Activated naive CD4-positive, alpha-beta T cell (primary cell): ENCODE measurements at regions not wholly inside any gene's neighbourhood (a gene's known extent, or its start where the extent isn't known, plus 50 kb on each side); places are given as distances from the start of the nearest gene placed in this dataset.
"Not testable (repeated sequence)": the region's sequence is repeated elsewhere in the genome, so short reads cannot be mapped to it uniquely, and the experiment has no call there.

Experiments
- DNase-seq, 4 experiments: peaks; one replicate each; lab custom pipeline; 2025; lab: John Stamatoyannopoulos, UW

DNA sequence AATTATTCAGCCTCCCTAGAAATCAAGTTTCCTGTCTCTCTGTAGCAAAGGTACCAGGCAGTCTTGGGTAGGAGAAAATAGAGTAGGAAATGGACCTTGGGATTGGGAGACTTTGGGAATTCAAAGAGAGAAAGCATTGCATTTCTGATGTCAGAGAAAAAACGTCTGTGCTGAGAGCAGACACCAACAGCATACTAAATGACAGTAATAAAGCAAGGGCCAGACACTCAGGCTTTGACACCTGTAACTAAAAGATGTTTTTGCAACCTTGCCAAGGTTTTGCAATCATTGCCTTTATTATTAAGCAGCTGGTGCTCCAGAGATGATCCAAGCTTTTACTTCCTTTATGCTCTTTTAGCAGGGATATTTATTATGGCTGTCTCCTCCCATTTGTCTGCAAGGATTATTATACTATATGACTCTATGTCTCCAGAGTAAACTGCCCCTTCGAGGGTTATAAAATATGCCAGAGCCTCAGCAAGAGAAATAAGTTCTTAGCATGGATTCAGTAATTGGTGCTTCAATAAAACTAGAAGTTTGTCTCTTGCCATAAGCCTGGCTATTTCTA is 85.2 kb upstream of the GRAMD1B start:
- no peak for DNase-seq

DNA sequence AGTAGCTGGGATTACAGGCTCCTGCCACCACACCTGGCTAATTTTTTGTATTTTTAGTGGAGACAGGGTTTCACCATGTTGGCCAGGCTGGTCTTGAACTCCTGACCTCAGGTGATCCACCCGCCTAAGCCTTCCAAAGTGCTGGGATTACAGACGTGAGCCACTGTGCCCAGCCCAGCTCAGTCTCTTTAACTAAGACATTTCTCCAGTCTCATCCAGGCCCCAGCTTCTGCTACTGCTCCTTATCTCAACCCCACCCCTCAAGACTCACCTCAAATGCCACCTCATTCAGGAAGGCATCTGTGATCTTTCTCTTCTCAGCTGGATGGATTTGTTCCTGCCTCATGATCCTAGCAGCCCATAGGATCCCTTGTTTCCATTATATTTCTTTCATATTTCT is 85.9 kb upstream of the GRAMD1B start:
- not testable (repeated sequence) for DNase-seq

DNA sequence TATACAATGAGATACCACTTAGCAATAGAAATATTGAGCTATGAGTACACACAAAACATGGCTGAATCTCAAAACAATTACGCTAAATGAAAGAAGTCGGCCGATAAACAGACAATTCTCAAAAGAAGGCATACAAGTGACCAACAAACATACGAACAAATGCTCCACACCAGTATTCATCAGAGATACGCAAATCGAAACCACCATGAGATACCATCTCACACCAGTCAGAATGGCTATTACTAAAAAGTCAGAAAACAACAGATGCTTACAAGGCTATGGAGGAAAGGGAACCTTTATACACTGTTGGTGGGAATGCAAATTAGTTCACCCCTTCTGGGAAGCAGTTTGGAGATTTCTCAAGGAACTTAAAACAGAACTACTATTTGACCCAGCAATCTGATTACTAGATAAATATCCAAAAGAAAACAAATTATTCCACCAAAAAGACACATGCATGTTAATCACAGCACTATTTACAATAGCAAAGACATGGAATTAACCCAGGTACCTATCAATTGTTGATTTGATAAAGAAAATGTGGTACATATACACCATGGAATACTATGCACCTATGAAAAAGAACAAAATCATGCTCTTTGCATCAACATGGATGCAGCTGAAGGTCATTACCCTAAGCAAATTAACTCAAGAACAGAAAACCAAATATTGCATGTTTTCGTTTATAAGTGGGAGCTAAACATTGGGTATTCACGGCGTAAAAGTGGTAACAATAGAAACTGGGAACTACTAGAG is 90.9 kb upstream of the GRAMD1B start:
- DNase-seq = no peak

DNA sequence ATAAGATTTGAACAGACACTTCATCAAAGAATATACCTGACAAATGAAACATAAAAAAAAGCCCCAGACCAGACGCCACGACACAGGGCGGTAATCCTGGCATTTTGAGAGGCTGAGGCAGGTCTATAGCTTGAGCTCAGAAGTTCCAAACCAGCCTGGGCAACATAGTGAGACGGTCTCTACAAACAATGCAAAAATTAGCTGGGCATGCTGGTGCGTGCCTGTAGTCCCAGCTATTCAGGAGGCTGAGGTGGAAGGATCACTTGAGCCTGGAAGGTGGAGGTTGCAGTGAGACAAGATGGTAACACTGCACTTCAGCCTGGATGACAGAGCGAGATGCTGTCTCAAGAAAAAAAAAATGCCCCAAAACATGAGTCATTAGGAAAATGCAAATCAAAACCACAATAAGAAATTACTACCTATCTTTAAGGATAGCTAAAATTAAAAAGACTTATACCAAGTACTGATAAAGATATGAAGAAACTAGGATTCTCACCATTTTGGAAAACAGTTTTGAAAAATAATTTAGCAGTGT is 91.7 kb upstream of the GRAMD1B start:
- no peak for DNase-seq

DNA sequence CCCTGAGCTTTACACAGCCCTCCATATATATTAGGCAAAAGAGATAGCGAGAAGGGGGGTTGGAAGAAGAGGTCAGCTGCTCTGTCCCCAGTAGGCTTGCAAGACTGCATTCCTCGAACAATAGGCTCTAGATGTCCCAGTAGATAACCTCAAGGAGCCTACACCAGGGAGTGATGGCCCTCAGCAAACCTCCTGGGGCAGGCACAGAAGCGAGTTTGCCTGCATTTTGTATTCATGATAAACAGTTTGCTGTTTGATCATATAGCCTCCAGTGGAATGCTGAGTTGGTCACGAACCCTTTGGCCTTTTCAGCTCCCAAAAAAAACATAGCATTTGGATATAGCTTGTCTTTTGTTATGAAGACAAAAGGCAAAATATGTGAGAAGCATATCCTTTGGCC is 95.1 kb upstream of the GRAMD1B start:
- DNase-seq = no peak

DNA sequence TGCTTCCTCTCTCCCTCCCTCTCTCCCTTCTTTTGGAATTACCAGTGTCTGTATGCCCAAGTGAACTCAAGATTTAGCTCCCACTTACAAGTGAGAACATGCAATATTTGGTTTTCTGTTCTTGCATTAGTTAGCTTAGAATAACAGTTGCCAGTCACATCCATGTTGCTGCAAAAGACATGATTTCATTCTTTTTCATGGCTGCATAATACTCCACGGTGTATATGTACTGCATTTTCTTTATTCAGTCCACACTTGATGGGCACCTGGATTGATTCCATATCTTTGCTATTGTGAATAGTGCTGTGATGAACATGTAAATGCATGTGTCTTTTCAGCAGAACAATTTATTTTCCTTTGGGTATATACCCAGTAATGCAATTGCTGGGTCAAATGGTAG is 97.5 kb upstream of the GRAMD1B start:
- not testable (repeated sequence) for DNase-seq

DNA sequence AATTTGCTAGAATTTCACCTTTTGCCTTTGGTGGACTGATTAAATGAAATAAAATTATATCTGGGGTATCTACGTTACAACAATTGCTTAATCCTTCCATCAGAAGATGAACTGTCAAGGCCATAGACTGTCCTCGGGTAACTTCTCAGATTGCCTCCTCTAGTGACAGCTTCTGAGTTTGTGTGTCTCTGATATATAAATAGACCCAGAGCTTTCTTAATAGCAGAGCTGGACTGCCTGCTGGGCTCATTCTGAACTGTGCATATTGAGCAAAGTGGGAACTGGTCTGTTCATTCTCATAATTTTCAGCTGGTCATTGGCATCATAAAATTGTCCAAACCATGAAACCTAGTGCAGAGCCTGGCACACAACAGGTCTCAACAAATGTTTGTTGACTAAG is 99.1 kb upstream of the GRAMD1B start:
- DNase-seq = no peak

DNA sequence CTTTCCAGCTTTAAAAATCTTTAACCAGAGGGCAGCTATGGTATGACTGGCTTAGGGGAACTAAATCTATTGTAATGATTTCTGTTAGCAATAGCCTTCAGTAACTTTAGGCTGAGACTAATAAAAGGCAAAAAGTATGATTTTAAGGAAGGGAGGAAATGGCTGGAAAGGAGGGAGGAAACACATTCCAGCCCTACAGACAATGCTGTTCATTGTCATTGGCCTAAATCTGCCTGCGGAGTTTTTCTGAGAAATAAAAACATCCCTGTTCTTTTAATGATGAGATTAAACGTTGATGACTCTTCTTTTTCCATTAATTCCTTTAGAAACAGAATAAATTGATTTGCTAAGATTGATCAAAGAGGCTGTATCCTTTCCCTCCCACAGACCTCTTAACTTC is 99.6 kb upstream of the GRAMD1B start:
- no peak for DNase-seq

DNA sequence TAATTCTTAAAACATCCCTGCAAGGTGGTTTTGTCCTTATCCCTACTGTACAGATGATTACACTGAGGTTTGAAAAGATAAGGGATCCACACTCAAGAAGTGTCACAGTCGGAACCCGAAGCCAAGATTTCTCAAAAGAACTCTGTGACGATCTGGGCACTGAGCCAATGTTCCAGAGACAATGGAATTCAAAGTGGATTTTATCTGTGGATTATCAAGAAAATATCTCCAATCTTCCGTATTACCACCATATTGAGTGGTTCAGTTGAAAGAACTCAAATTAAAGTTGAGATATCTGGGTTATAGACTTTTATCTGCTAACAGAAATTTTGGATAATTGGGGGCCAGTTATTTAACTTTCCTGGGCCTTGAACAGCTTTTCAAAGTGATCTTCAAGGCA is 100.0 kb upstream of the GRAMD1B start:
- DNase-seq = no peak

DNA sequence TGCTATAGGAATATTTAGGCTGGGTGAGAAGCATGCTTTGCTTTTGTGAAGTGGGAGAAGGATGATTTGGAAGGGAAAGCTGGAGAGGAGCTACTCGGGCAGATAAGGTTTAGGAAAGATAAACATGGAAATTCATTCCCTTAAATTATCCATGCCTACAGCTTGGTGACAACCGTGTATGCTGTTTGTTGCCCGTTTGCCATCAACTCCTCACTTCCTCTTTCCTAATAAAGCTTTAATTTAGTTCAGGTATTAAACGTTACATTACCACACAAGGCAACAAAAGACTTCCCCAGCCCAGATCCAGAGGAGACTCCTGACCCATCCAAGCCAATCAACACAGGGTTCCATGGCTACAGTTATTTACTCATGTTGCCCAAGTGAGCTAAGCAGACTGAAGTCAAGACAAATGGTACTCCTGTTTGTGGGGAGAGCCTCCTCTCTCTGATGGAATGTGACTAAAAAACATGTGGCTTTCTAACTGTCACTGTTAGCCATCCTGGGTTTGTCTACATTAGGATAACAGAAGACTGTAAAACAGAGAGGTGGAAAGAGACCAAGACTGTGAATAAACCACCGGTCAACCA is 101.7 kb upstream of the GRAMD1B start:
- DNase-seq = no peak

DNA sequence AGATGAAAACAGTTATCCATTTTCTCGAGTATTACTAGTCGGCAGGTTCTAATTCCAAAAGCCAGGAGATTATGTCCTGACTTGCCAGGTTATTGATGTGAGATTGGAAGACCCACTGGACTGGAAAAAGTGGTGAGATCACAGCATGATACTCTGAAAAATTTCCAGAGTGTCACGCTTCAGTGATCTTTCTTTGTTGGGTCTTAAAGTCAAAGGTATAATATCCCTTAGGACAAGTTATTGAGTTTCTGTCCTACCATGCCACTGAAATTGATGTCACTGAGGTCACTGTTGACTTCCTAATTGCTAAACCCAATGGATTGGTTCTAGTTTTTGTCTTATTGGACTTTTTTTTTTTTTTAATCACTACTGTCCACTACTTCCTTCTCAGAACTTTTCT is 104.5 kb upstream of the GRAMD1B start:
- DNase-seq = no peak

DNA sequence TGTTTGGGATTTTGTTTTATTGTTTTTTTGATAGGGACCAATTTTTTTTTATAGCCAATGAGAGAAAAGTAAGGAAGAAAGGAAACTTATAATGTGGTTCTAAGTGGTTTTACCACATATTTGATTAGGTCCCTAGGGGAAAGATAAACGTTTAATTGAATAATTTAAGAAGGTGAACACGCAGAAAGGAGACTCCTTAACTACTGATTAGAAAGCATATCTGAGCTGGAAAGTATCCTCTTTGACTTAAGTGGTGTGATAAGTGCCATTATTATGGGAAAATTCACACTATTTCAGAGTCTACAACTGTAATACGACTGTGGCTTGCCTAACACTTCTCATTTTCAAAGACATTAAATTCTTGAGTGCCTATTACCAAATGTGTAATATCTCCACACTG is 106.5 kb upstream of the GRAMD1B start:
- DNase-seq = no peak

DNA sequence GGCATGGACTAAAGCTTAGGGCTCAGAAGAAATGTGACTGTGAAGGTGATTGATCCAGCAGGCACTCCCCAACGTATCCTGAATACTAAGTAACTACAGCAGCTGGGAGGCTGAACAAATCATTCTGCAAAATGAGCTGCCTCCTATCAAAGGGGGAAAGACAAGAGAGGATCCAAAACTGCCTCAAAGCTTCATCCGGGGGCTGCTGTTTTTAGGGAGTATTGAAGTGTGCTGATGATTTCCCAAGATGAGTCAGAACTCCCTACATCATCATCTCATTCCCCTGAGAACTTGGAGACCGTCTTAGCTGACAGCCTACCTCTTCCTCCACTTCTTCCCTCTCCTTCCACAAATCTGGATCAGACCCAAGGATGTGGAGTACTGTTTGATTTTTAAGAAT is 108.4 kb upstream of the GRAMD1B start:
- no peak for DNase-seq

DNA sequence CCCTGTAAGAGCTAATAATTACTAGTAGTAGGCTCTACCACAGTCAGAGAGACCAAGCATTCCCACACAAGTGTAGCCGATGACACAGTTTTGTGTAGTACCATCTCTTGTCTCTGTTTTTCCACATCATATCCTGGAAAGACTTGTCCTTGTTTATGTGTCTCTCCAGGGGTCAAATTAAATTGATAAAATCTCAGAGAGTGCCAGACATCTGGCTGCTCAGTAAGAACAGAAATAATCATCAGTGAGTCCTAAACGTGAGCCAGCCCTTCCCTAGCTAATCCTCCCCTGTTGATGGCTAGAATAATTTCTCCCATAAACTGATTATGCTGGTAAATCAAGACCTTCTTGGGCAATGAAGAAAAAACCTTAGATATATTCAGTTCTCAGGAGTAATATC is 111.4 kb upstream of the GRAMD1B start:
- no peak for DNase-seq

DNA sequence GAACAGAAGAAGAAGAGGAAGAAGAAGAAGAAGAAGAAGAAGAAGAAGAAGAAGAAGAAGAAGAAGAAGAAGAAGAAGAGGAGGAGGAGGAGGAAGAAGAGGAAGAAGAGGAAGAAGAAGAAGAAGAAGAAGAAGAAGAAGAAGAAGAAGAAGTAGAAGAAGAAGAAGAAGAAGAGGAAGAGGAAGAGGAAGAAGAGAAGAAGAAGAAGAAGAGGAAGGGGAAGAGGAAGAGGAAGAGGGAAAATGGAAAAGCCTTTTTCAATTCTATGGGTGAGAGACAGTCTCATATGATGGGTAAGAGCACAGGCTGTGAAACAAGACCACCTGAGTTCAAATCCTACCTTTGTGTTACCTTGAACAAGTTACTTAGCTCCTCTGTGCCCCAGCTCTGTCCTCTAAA is 111.9 kb upstream of the GRAMD1B start:
- DNase-seq = not testable (repeated sequence)

DNA sequence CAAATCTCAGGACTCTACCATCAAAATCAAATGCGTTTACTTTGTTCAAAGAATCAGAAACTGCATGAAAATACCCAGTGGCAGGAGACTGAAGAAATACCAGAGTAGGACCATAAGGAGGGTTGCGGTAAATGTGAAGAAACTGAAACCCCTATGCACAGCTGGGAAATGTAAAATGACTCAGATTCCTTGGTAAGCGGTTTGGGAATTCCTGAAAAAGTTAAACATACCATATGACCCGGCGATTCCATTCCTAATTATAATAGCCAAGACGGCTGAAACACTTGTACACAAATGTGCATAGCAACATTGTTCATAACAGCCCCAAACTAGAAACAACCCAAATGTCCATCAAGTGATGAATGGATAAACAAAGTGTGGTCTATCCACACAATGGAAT is 114.1 kb upstream of the GRAMD1B start:
- DNase-seq = no peak

DNA sequence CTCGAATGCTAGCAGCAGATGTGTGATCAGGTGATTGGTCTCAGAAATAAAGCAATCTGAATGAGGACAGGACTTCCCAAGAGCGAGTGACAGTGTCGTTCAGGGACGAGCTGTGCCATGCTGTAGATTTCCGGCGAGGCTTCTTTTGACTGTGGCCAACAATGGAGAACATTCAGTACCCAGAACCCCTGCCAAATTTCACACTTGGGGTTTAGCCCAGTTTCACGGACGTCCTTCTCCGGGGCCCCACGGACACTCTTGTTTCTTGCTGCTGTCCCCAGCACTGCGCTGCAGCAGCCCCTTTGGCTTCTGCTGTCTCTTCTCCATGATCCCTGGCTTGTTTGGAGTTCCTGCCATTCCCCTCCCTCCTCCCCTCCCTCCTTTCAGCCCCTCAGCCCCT is 115.1 kb upstream of the GRAMD1B start:
- DNase-seq = no peak

DNA sequence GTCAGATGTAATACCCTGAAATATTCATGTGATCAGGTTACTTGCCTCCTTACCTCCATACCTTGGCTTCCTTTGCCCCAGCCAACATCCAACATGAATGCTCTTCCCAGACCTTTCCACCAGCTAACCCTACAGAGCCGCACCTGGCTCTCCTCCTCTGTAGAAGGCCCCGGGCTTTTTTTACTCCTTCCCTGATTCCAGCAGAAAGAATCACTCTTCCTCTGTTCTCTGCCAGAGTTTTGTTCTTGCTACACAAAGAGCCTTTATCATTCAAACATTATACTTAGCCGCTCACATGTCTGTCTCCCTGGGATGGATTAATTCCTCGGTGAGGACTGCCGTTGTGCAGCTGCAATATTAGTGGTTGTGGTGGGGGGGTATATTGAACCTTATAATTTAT is 116.8 kb upstream of the GRAMD1B start:
- DNase-seq = no peak

DNA sequence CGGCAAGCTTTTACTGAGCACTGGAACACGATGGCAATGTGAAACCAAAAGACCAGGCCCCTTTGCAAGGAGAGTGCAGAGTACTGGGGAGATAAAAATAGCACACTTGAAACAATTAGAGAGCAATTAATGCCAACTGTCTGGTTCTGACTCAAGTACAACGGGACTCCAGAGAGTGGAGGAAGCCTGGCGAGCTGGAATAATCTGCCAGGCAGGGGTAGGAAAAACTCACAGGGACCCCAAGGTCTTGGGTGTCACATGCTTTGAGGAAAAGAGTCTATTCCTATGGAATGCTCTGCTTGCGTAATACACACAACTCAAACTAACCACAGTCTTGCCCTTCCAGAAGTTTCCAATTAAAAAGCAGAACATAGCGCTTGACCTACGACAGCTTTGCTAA is 113.0 kb upstream of the CLMP start:
- DNase-seq = no peak

DNA sequence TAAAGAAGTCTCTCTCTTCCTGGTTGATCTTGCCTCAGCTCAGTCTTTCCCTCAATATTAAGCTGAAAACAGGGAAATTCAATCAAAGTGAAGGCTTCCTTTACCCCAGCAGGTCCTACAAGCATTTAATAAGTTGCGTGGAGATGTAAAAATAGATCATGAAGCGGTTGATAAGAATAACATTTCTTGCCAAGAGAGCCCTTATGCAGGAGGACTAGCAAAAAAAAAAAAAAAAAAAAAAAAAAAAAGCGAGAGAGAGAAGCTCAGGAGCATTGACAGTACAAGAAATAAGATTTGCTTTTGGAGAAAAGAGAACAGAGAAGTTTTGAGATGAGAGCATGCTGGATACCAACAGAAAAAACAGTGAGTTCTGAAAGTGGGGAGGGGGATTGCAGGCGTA is 112.2 kb upstream of the CLMP start:
- DNase-seq = no peak

DNA sequence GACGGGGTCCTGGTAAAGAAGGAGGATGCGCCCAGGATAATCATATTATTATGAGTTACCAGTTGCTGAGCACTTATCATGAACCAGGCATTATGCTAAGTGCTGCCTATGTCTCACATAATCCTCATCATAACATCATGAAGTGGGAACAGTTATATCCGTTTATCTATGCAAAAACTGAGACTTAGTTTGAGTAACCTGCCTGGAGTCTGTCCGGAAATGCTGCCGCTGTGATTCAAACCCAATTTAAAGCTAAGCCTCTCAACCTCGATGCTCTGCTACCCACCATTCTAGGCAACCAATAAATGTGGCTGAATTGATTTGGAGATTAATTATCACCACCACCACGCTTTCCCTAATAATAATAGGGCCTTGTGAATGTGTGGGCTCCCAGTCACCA is 111.5 kb upstream of the CLMP start:
- DNase-seq = no peak

DNA sequence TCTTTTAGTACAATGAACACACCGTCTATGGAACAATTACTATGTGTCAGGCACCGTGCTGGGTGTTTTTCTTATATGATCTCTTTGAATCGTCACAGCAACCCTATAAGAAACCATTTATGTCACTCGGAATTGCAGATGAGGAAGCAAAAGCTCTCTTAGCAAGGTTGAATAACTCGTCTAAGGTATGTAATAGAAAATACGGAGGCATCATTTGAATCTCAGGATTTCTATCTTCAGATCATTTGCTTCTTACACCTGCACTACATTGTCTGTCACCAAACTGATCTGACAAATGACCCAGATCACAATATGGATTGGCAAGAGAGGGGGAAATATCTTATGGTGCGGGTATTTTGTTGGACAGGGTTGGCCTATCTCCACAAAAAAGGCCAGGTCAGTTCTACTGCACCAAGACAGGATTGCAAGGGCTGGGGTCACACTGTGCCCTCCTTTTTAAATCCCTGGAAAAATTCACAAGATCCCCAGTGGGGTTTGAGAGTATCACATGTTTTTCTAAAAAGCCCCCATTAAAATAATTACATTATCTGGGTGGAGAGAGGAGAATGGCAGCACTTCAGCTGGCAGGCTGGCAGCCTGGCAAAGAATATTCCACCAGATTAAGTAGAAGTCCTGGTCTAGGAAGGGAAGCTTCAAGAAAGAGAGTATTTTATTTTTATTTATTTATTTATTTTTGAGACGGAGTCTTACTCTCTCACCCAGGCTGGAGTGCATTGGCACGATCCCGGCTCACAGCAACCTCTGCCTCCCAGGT is 110.7 kb upstream of the CLMP start:
- DNase-seq = no peak
